ENCODE measurements at regions not wholly inside any gene's neighbourhood (a gene's known extent, or its start where the extent isn't known, plus 50 kb on each side); places are given as distances from the start of the nearest gene placed in this dataset.
"Not testable (repeated sequence)": the region's sequence is repeated elsewhere in the genome, so short reads cannot be mapped to it uniquely, and the experiment has no call there.

DNA sequence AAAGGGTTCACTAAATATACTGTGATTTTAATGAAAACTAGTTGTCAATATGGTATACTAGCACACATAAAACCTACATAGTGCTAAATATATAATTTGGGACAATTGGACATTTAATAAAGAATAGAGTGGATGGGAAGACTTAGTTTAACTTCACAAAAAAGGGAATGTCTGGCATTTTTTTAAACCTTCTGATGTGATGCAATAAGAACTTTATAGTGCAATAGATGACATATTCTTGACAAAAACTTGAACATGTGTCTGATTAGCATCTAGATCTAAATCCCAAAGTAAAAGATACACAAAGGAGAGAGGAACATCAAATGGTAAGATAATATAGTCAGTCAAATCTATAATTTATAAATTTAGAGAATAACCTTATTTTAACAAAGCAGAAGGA lies 488.3 kb upstream of the SYT1 start:
- H3K9ac ChIP-seq (ENCODE audit: low read length in 5 of 5), result no peak overlapping the region
- H3K36me3 ChIP-seq (ENCODE audit: control insufficient read depth in 5 of 5, insufficient read depth in 5 of 5, low read length in 5 of 5), result no peaks in the 10 kb centered on the region
- H3K27ac ChIP-seq (ENCODE audit: low read depth, low read length), result no peak overlapping the region
- no peak overlapping the region for H3K4me3 ChIP-seq (ENCODE audit: low read depth in 1 of 5, low read length in 5 of 5)
- H3K27me3 ChIP-seq (ENCODE audit: control insufficient read depth in 5 of 5, insufficient read depth in 4 of 5, low read length in 5 of 5), result no peaks in the 10 kb centered on the region
- H3K4me1 ChIP-seq (ENCODE audit: control insufficient read depth in 5 of 5, insufficient read depth in 5 of 5, low read length in 5 of 5), result no peaks in the 10 kb centered on the region
- peaks cover 0 to 4% (median 0%) of the 10 kb centered on the region in 5 donors for H3K9me3 ChIP-seq (ENCODE audit: control insufficient read depth in 5 of 5, low read length in 5 of 5)

DNA sequence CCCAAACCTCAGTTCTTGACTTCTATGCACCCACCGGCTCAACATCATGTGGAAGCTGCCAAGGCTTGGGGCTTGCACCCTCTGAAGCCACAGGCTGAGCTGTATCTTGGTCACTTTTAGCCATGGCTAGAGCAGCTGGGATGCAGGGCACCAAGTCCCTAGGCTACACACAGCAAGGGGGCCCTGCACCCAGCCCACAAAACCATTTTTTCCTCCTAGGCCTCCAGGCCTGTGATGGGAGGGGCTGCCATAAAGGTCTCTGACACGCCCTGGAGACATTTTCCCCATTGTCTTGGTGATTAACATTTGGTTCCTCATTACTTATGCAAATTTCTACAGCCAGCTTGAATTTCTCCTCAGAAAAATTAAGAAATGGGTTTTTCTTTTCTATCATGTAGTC lies 485.5 kb upstream of the SYT1 start:
- not testable (repeated sequence) for H3K9ac ChIP-seq (ENCODE audit: low read length in 5 of 5); H3K9me3 ChIP-seq (ENCODE audit: control insufficient read depth in 5 of 5, low read length in 5 of 5); H3K27me3 ChIP-seq (ENCODE audit: control insufficient read depth in 5 of 5, insufficient read depth in 4 of 5, low read length in 5 of 5); H3K27ac ChIP-seq (ENCODE audit: low read depth, low read length); H3K4me1 ChIP-seq (ENCODE audit: control insufficient read depth in 5 of 5, insufficient read depth in 5 of 5, low read length in 5 of 5); H3K36me3 ChIP-seq (ENCODE audit: control insufficient read depth in 5 of 5, insufficient read depth in 5 of 5, low read length in 5 of 5)
- peak overlapping the region in 1 of 5 donors; percentile 1 for H3K4me3 ChIP-seq (ENCODE audit: low read depth in 1 of 5, low read length in 5 of 5)

DNA sequence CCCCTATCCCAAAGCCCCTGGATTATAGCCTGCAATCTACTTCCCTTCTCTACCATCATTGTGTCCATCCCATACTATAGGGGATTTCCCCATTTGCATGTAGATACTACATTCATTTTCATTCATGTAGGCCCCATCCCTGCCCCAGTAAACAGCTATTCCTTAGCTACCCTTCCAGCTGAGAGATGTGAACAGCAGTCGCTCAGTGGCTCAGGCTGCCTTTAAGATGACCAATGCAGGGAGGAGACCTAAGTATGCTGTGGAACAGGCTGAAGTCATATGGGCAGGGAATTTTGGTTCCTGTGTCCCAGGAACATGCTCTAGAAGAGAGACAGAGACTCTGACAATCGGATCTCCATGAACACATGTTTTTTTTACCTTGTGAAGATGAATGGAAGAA lies 481.2 kb upstream of the SYT1 start:
- H3K27ac ChIP-seq (ENCODE audit: low read depth, low read length), result no peak overlapping the region
- peaks cover 0 to 4% (median 0%) of the 10 kb centered on the region in 5 donors for H3K9me3 ChIP-seq (ENCODE audit: control insufficient read depth in 5 of 5, low read length in 5 of 5)
- no peaks in the 10 kb centered on the region for H3K36me3 ChIP-seq (ENCODE audit: control insufficient read depth in 5 of 5, insufficient read depth in 5 of 5, low read length in 5 of 5)
- no peaks in the 10 kb centered on the region for H3K4me1 ChIP-seq (ENCODE audit: control insufficient read depth in 5 of 5, insufficient read depth in 5 of 5, low read length in 5 of 5)
- no peak overlapping the region for H3K9ac ChIP-seq (ENCODE audit: low read length in 5 of 5)
- H3K27me3 ChIP-seq (ENCODE audit: control insufficient read depth in 5 of 5, insufficient read depth in 4 of 5, low read length in 5 of 5), result no peaks in the 10 kb centered on the region
- no peak overlapping the region for H3K4me3 ChIP-seq (ENCODE audit: low read depth in 1 of 5, low read length in 5 of 5)

DNA sequence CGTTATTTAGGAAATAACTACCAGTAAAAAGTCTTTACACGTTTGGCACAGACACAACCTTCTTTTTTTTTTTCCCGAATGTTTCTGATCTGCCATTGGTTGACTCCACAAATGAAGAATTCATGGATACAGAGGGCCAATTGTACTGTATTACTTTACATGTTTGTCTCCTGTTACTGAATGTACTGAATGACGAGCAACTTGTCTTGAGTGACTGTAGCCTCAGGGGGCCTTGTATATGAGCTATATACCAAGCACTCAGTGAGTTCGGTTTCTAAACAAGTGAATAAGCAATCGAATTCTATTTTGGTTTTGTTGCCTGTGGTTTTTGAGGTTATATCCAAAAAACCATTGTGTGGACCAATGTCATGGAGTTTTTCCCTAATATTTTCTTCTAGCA lies 480.0 kb upstream of the SYT1 start:
- Histone ChIP-seq H3K9ac (ENCODE audit: low read length in 5 of 5) (no peak overlapping the region), H3K27ac (ENCODE audit: low read depth, low read length) (no peak overlapping the region), H3K36me3 (ENCODE audit: control insufficient read depth in 5 of 5, insufficient read depth in 5 of 5, low read length in 5 of 5) (no peaks in the 10 kb centered on the region), H3K4me3 (ENCODE audit: low read depth in 1 of 5, low read length in 5 of 5) (no peak overlapping the region), H3K9me3 (ENCODE audit: control insufficient read depth in 5 of 5, low read length in 5 of 5) (no peaks in the 10 kb centered on the region), H3K4me1 (ENCODE audit: control insufficient read depth in 5 of 5, insufficient read depth in 5 of 5, low read length in 5 of 5) (no peaks in the 10 kb centered on the region), H3K27me3 (ENCODE audit: control insufficient read depth in 5 of 5, insufficient read depth in 4 of 5, low read length in 5 of 5) (no peaks in the 10 kb centered on the region)

DNA sequence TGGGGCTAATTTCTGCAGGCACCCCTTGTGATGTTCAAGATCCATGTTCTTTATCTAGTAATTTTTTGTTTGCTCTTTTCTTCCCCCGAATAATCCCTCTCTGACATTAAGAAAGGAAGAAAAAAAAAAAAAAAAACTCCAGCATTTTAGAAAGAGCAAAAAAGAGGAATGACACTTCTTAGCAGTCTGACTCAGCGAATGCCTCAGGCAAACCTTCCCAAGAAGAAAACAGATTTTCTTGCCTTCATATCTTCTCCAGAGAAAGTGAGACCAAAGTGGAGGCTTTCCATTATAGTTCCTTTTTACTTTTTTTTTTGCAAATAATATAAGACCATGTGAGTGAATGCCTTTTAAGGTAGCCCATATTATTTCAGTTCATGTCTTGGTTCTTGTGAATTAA lies 479.0 kb upstream of the SYT1 start:
- Histone ChIP-seq H3K9me3 (ENCODE audit: control insufficient read depth in 5 of 5, low read length in 5 of 5) (no peaks in the 10 kb centered on the region), H3K27ac (ENCODE audit: low read depth, low read length) (no peak overlapping the region), H3K27me3 (ENCODE audit: control insufficient read depth in 5 of 5, insufficient read depth in 4 of 5, low read length in 5 of 5) (no peaks in the 10 kb centered on the region), H3K4me3 (ENCODE audit: low read depth in 1 of 5, low read length in 5 of 5) (no peak overlapping the region), H3K9ac (ENCODE audit: low read length in 5 of 5) (no peak overlapping the region), H3K36me3 (ENCODE audit: control insufficient read depth in 5 of 5, insufficient read depth in 5 of 5, low read length in 5 of 5) (no peaks in the 10 kb centered on the region), H3K4me1 (ENCODE audit: control insufficient read depth in 5 of 5, insufficient read depth in 5 of 5, low read length in 5 of 5) (no peaks in the 10 kb centered on the region)

DNA sequence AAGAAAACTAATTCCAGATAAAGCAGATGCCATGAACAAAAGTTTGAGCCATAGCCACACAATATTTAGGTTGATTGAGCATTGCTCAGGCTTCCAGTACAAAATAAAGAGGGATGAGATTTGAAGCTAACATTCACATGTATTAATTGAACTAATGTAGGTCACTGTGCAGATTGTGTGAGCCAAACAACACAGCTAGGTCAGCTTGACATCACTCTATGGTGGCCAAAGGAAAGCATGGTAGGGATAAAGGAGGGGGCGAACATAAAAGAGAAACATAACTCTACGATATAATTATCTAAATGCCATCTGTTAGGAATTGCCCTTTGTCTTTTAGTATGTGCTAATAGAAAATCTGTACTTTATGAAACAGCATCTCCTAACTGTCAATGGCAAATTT lies 477.7 kb upstream of the SYT1 start:
- H3K4me1 ChIP-seq (ENCODE audit: control insufficient read depth in 5 of 5, insufficient read depth in 5 of 5, low read length in 5 of 5), result no peaks in the 10 kb centered on the region
- H3K4me3 ChIP-seq (ENCODE audit: low read depth in 1 of 5, low read length in 5 of 5), result no peak overlapping the region
- H3K27ac ChIP-seq (ENCODE audit: low read depth, low read length), result no peak overlapping the region
- no peaks in the 10 kb centered on the region for H3K36me3 ChIP-seq (ENCODE audit: control insufficient read depth in 5 of 5, insufficient read depth in 5 of 5, low read length in 5 of 5)
- no peak overlapping the region for H3K9ac ChIP-seq (ENCODE audit: low read length in 5 of 5)
- no peaks in the 10 kb centered on the region for H3K27me3 ChIP-seq (ENCODE audit: control insufficient read depth in 5 of 5, insufficient read depth in 4 of 5, low read length in 5 of 5)
- no peaks in the 10 kb centered on the region for H3K9me3 ChIP-seq (ENCODE audit: control insufficient read depth in 5 of 5, low read length in 5 of 5)

DNA sequence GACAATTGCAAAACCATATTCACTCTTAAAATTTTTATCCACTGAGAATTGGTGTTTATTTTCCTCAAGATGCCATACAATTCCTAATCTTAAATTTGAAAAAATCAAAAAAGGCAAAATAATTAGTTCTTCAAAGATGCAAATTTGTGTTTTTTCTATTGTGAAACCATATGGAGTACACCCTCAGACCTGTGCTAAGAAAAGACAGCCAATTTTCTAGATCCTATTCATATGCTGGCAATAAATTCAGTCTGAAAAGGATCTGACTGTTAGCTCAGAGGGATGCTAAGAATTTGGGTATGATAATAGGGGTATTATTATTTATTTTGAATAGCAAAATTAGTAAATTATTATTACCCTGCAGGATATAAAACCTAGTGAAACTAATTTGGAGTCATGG lies 476.9 kb upstream of the SYT1 start:
- no peak overlapping the region for H3K27ac ChIP-seq (ENCODE audit: low read depth, low read length)
- H3K4me3 ChIP-seq (ENCODE audit: low read depth in 1 of 5, low read length in 5 of 5), result no peak overlapping the region
- no peaks in the 10 kb centered on the region for H3K27me3 ChIP-seq (ENCODE audit: control insufficient read depth in 5 of 5, insufficient read depth in 4 of 5, low read length in 5 of 5)
- H3K36me3 ChIP-seq (ENCODE audit: control insufficient read depth in 5 of 5, insufficient read depth in 5 of 5, low read length in 5 of 5), result no peaks in the 10 kb centered on the region
- H3K9ac ChIP-seq (ENCODE audit: low read length in 5 of 5), result no peak overlapping the region
- no peaks in the 10 kb centered on the region for H3K4me1 ChIP-seq (ENCODE audit: control insufficient read depth in 5 of 5, insufficient read depth in 5 of 5, low read length in 5 of 5)
- H3K9me3 ChIP-seq (ENCODE audit: control insufficient read depth in 5 of 5, low read length in 5 of 5), result no peaks in the 10 kb centered on the region

DNA sequence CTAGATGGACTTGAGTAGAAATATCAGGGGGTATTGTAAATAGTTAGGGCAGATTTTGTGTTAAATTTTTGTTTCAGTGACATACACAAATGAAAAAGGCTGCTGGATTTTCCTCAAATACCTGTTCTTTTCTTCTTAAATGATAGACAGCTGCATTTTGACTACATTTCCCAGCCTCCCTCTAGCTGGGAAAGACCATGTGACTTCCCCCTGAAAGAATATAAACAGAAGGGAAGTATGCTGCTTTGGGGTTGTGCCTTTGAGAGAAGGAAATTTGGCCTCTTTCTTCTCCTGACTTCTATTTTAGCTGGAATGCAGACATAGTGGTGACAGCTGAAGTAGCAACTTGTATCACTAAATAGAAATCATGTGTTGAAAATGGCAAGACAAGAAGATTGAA lies 476.1 kb upstream of the SYT1 start:
- Histone ChIP-seq H3K9ac (ENCODE audit: low read length in 5 of 5) (no peak overlapping the region), H3K27me3 (ENCODE audit: control insufficient read depth in 5 of 5, insufficient read depth in 4 of 5, low read length in 5 of 5) (no peaks in the 10 kb centered on the region), H3K9me3 (ENCODE audit: control insufficient read depth in 5 of 5, low read length in 5 of 5) (no peaks in the 10 kb centered on the region), H3K27ac (ENCODE audit: low read depth, low read length) (no peak overlapping the region), H3K36me3 (ENCODE audit: control insufficient read depth in 5 of 5, insufficient read depth in 5 of 5, low read length in 5 of 5) (no peaks in the 10 kb centered on the region), H3K4me3 (ENCODE audit: low read depth in 1 of 5, low read length in 5 of 5) (no peak overlapping the region), H3K4me1 (ENCODE audit: control insufficient read depth in 5 of 5, insufficient read depth in 5 of 5, low read length in 5 of 5) (no peaks in the 10 kb centered on the region)

DNA sequence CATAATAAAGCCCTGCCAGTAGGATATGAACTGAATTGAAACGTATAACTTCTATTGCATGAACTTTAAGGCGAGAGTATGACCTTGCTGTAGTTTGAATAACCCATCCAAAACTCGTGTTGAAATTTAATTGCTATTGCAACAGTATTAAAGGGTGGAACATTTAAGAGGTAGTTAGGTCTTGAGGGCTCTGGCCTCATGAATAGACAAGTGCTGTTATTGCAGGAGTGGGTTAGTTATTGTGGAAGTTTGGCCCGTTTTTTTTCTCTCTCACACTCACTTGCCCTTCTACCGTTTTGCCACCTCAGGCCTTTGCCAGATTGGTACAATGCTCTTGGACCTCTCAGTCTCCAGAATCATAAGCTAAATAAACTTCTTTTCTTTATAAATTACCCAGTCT lies 473.7 kb upstream of the SYT1 start:
- Histone ChIP-seq H3K4me1 (ENCODE audit: control insufficient read depth in 5 of 5, insufficient read depth in 5 of 5, low read length in 5 of 5) (no peaks in the 10 kb centered on the region), H3K4me3 (ENCODE audit: low read depth in 1 of 5, low read length in 5 of 5) (no peak overlapping the region), H3K27ac (ENCODE audit: low read depth, low read length) (no peak overlapping the region), H3K36me3 (ENCODE audit: control insufficient read depth in 5 of 5, insufficient read depth in 5 of 5, low read length in 5 of 5) (no peaks in the 10 kb centered on the region), H3K9me3 (ENCODE audit: control insufficient read depth in 5 of 5, low read length in 5 of 5) (no peaks in the 10 kb centered on the region), H3K9ac (ENCODE audit: low read length in 5 of 5) (no peak overlapping the region), H3K27me3 (ENCODE audit: control insufficient read depth in 5 of 5, insufficient read depth in 4 of 5, low read length in 5 of 5) (no peaks in the 10 kb centered on the region)

DNA sequence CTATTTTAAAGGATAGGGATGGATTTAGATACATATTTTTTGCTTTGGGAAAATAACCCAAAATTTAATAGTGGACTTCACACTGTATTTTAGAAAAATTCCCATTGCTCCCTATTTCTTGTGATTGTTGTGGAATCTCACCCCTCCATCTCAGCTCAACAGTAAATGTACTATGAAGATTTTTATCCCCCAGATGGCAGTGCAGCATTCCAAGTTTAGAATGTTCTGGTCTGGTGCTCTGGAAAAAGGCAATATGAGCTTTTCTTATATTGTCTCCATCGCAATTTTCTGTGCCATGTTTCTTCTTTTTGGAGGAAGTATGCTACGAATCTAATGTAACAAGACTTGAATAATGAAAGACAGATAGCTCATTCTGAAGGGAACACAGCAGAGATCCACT lies 471.7 kb upstream of the SYT1 start:
- H3K4me3 ChIP-seq (ENCODE audit: low read depth in 1 of 5, low read length in 5 of 5), result no peak overlapping the region
- H3K27me3 ChIP-seq (ENCODE audit: control insufficient read depth in 5 of 5, insufficient read depth in 4 of 5, low read length in 5 of 5), result no peaks in the 10 kb centered on the region
- no peaks in the 10 kb centered on the region for H3K36me3 ChIP-seq (ENCODE audit: control insufficient read depth in 5 of 5, insufficient read depth in 5 of 5, low read length in 5 of 5)

DNA sequence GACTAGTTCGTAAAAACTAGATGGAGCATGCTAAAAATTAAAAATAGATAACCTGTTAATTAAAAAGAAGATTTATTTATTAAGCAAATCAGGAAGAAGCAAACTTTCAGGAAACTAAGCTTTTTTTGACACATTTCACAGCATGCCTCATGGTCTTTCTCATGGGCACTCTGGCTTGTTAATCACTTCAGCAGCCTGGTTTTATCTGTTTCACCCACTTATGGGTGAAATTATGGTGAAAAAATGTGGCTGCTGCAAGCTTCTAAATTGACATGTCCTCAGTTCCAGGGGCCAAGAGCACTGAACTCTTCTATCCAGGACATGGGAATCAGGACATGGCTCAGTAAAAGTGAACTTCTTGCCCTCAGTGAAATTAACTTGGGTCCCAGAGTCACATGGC lies 468.6 kb upstream of the SYT1 start:
- H3K27me3 ChIP-seq (ENCODE audit: control insufficient read depth in 5 of 5, insufficient read depth in 4 of 5, low read length in 5 of 5), result no peaks in the 10 kb centered on the region
- no peaks in the 10 kb centered on the region for H3K36me3 ChIP-seq (ENCODE audit: control insufficient read depth in 5 of 5, insufficient read depth in 5 of 5, low read length in 5 of 5)
- no peak overlapping the region for H3K9ac ChIP-seq (ENCODE audit: low read length in 5 of 5)
- no peak overlapping the region for H3K4me3 ChIP-seq (ENCODE audit: low read depth in 1 of 5, low read length in 5 of 5)
- H3K4me1 ChIP-seq (ENCODE audit: control insufficient read depth in 5 of 5, insufficient read depth in 5 of 5, low read length in 5 of 5), result no peaks in the 10 kb centered on the region
- H3K27ac ChIP-seq (ENCODE audit: low read depth, low read length), result no peak overlapping the region
- H3K9me3 ChIP-seq (ENCODE audit: control insufficient read depth in 5 of 5, low read length in 5 of 5), result no peaks in the 10 kb centered on the region

More for the DNA sequence above, 471.7 kb upstream of the SYT1 start:
- Histone ChIP-seq H3K27ac (ENCODE audit: low read depth, low read length) (no peak overlapping the region), H3K9me3 (ENCODE audit: control insufficient read depth in 5 of 5, low read length in 5 of 5) (no peaks in the 10 kb centered on the region), H3K9ac (ENCODE audit: low read length in 5 of 5) (no peak overlapping the region), H3K4me1 (ENCODE audit: control insufficient read depth in 5 of 5, insufficient read depth in 5 of 5, low read length in 5 of 5) (no peaks in the 10 kb centered on the region)
